Naive B cell (primary cell): ENCODE measurements at regions not wholly inside any gene's neighbourhood (a gene's known extent, or its start where the extent isn't known, plus 50 kb on each side); places are given as distances from the start of the nearest gene placed in this dataset.
"Not testable (repeated sequence)": the region's sequence is repeated elsewhere in the genome, so short reads cannot be mapped to it uniquely, and the experiment has no call there.

Experiments used
- ATAC-seq, 2 donors: fragments of 150-1000 bp; cut with Tn5 transposase; 2 replicates each; pipeline ENCODE4 v1.10.0; 2021; ENCODE audit warnings: low read depth in 2 of 2, mild to moderate bottlenecking in 2 of 2, moderate library complexity in 2 of 2
- DNase-seq: peaks from one replicate; pipeline ENCODE4 v3.0.0; 2022
- H3K27ac Mint-ChIP-seq, 6 donors: one replicate each; pipeline ENCODE4 v1.8.0; 2020 to 2022; ENCODE audit warnings: mild to moderate bottlenecking in 6 of 6, mixed read lengths in 6 of 6, moderate library complexity in 5 of 6, inconsistent platforms in 2 of 6
- H3K27me3 Mint-ChIP-seq, 3 donors: one replicate each; pipeline ENCODE4 v1.8.0; 2021 to 2022; ENCODE audit warnings: mixed read lengths in 3 of 3, mild to moderate bottlenecking in 1 of 3
- H3K36me3 Mint-ChIP-seq, 2 donors: one replicate each; pipeline ENCODE4 v1.8.0; 2020 to 2022; ENCODE audit warnings: mixed read lengths in 2 of 2, inconsistent platforms in 1 of 2, mild to moderate bottlenecking in 1 of 2
- H3K4me1 Mint-ChIP-seq, 3 donors: one replicate each; pipeline ENCODE4 v1.8.0; 2020 to 2022; ENCODE audit warnings: mixed read lengths in 3 of 3, inconsistent platforms in 1 of 3, mild to moderate bottlenecking in 1 of 3, moderate library complexity in 1 of 3
- H3K4me3 Mint-ChIP-seq, 8 donors: one replicate each; pipeline ENCODE4 v1.8.0; 2020 to 2022; ENCODE audit warnings: mild to moderate bottlenecking in 8 of 8, mixed read lengths in 8 of 8, moderate library complexity in 8 of 8, inconsistent platforms in 2 of 8
- H3K9me3 Mint-ChIP-seq, 7 donors: one replicate each; pipeline ENCODE4 v1.8.0; 2020 to 2022; ENCODE audit warnings: mixed read lengths in 7 of 7, mild to moderate bottlenecking in 5 of 7, inconsistent platforms in 2 of 7, moderate library complexity in 1 of 7

GRCh38 chrX:77017093-77017492, 430.1 kb upstream of the FGF16 start:
- no peaks in the 10 kb centered on the region for H3K4me1 Mint-ChIP-seq
- peaks cover 0 to 4% (median 0%) of the 10 kb centered on the region in 7 donors for H3K9me3 Mint-ChIP-seq
- H3K36me3 Mint-ChIP-seq: no peaks in the 10 kb centered on the region
- H3K4me3 Mint-ChIP-seq: no peak overlapping the region
- ATAC-seq (no peak), DNase-seq (no peak)
- no peaks in the 10 kb centered on the region for H3K27me3 Mint-ChIP-seq
- H3K27ac Mint-ChIP-seq: no peak overlapping the region

- not testable (repeated sequence) for H3K27ac Mint-ChIP-seq, H3K27me3 Mint-ChIP-seq, H3K9me3 Mint-ChIP-seq, DNase-seq, ATAC-seq, H3K4me1 Mint-ChIP-seq, H3K36me3 Mint-ChIP-seq
- peak overlapping the region in 2 of 8 donors; percentile 18 to 29 for H3K4me3 Mint-ChIP-seq
These were observed 400.9 kb upstream of the FGF16 start for GRCh38 chrX:77046180-77046810.

DNA sequence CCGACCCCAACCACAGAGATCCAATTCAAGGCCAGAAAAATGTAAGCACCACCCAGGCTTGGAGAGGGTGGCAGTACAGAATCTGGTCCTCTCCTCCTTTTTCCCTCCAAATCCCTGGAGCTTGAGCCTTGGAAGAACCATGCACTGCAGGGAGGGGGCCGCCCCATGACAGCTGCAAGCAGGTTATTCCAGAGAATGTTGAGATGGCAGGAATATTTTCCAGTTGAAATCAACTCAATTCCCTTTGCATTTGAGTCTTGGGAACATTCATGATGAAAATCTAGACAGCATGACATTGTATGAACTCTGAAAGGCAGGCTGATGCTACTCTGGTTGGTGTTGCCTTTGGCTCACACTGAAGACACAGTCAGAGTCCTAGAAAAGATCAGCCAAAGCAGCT, 386.6 kb upstream of the FGF16 start:
- ATAC-seq (no peak), DNase-seq (no peak)
- H3K36me3 Mint-ChIP-seq: no peaks in the 10 kb centered on the region
- no peak overlapping the region for H3K27ac Mint-ChIP-seq
- H3K4me3 Mint-ChIP-seq: no peak overlapping the region
- no peaks in the 10 kb centered on the region for H3K27me3 Mint-ChIP-seq
- H3K9me3 Mint-ChIP-seq: peaks cover 0 to 4% (median 0%) of the 10 kb centered on the region in 7 donors
- no peaks in the 10 kb centered on the region for H3K4me1 Mint-ChIP-seq

DNA sequence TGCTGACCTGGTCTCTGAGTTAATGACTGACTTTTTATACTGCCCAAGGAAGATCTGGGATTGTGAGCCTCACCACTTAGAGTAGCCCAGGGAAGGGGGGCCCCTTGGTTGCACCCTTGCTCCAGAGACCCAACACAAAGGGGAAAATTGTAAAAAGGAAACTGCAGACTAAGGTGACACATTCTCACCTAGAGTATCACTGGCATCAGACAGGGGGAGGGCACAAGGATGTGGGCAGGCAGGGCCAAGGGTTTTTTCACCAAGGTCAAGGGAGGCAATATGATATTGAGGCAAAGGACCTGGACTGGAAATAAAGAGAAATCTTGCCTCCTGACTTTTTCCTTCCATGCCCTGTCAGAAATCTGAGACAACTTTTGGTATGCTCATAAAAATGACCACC, 386.2 kb upstream of the FGF16 start:
- no peak for ATAC-seq
- H3K27ac Mint-ChIP-seq: peak overlapping the region in 1 of 6 donors; percentile 54

DNA sequence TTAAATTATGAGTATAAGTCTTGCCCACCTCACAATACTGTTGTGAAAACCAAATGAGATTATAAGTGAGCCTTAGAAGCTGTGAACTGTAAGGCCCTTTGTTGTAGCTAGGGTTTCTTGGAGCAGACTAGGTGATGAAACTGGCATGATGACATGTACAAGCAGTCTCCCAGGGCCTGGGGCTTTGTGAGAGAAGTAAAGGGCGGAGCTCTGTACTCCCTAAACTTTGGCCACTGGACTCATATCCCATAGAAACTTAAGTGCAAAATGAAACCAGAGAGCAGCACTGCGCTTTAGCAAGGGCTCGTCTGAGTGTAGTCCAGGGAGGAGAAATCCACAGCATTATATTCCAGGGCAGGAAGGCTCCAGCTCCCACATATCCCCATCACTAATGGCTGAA, 385.6 kb upstream of the FGF16 start:
- no peaks in the 10 kb centered on the region for H3K36me3 Mint-ChIP-seq
- DNase-seq: no peak
- peaks cover 0 to 3% (median 0%) of the 10 kb centered on the region in 7 donors for H3K9me3 Mint-ChIP-seq
- H3K27me3 Mint-ChIP-seq: no peaks in the 10 kb centered on the region
- H3K27ac Mint-ChIP-seq: no peak overlapping the region
- no peaks in the 10 kb centered on the region for H3K4me1 Mint-ChIP-seq
- no peak for ATAC-seq
- no peak overlapping the region for H3K4me3 Mint-ChIP-seq

More for the DNA sequence above, 386.2 kb upstream of the FGF16 start:
- H3K27me3 Mint-ChIP-seq: no peaks in the 10 kb centered on the region
- H3K36me3 Mint-ChIP-seq: no peaks in the 10 kb centered on the region
- DNase-seq: no peak
- H3K4me3 Mint-ChIP-seq: no peak overlapping the region
- H3K9me3 Mint-ChIP-seq: peaks cover 0 to 3% (median 0%) of the 10 kb centered on the region in 7 donors
- H3K4me1 Mint-ChIP-seq: no peaks in the 10 kb centered on the region

DNA sequence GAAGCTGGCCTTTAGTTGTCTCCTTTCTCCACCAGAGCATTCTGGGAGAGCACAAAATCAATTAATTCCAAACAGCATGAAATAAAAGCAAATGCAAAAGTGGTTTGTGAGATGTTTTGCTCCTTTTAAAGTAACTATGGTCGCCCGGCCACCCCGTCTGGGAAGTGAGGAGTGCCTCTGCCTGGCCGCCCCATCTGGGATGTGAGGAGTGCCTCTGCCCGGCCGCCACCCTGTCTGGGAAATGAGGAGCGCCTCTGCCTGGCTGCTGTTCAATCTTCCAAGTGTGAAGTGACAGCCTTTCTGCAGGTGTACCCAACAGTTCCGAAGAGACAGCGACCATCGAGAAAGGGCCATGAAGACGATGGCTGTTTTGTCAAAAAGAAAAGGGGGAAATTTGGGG, 381.3 kb upstream of the FGF16 start:
- peaks cover 0 to 6% (median 1%) of the 10 kb centered on the region in 7 donors for H3K9me3 Mint-ChIP-seq
- no peak for ATAC-seq
- H3K4me3 Mint-ChIP-seq: no peak overlapping the region

GRCh38 chrX:77070202-77070918, 376.8 kb upstream of the FGF16 start:
- DNase-seq: no peak
- ATAC-seq: peak in 1 of 2 donors; percentile 27
- peak overlapping the region; percentile 73 to 92 (median 83) for H3K4me3 Mint-ChIP-seq

More for the DNA sequence above, 381.3 kb upstream of the FGF16 start:
- peaks cover 12 to 14% (median 14%) of the 10 kb centered on the region in 3 donors for H3K4me1 Mint-ChIP-seq
- no peaks in the 10 kb centered on the region for H3K27me3 Mint-ChIP-seq
- no peaks in the 10 kb centered on the region for H3K36me3 Mint-ChIP-seq
- no peak overlapping the region for H3K27ac Mint-ChIP-seq
- no peak for DNase-seq

DNA sequence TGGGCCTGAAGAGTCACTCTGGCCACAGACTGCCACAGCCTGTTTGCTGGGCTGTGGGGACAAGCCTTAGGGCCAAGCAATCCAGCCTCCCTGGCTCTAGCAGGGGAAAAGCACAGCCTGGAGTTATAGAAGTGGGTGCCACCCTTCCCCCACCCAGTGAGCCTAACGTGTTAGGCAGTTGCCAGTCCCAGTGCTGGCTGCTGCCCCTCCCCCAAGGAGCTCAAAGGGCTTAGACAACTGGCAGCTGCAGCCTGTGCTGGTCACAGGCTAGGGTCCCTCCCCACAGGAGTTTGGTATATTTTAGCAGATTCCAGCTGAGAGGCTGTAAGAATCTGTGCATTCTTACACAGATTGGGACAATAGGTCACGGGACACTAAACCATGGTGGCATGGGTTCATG, 370.3 kb upstream of the FGF16 start:
- Mint-ChIP-seq H3K4me3 (no peak overlapping the region), H3K4me1 (no peaks in the 10 kb centered on the region), H3K9me3 (peaks cover 5 to 34% (median 27%) of the 10 kb centered on the region in 7 donors), H3K27me3 (no peaks in the 10 kb centered on the region), H3K27ac (no peak overlapping the region), H3K36me3 (peaks cover 6 to 16% of the 10 kb centered on the region in 2 donors)
- ATAC-seq (no peak), DNase-seq (no peak)

More at GRCh38 chrX:77070202-77070918, 376.8 kb upstream of the FGF16 start:
- Mint-ChIP-seq H3K36me3 (no peaks in the 10 kb centered on the region), H3K27ac (peak overlapping the region; percentile 0 to 92 (median 59)), H3K4me1 (peaks cover 12 to 15% (median 14%) of the 10 kb centered on the region in 3 donors), H3K27me3 (no peaks in the 10 kb centered on the region), H3K9me3 (peaks cover 0 to 6% (median 0%) of the 10 kb centered on the region in 7 donors)

GRCh38 chrX:77081237-77081636, 366.0 kb upstream of the FGF16 start:
- H3K4me1 Mint-ChIP-seq, ATAC-seq, H3K4me3 Mint-ChIP-seq, DNase-seq, H3K27me3 Mint-ChIP-seq, H3K27ac Mint-ChIP-seq: not testable (repeated sequence)
- H3K9me3 Mint-ChIP-seq: peaks cover 7 to 54% (median 32%) of the 10 kb centered on the region in 7 donors
- H3K36me3 Mint-ChIP-seq: peaks cover 12 to 19% of the 10 kb centered on the region in 2 donors

DNA sequence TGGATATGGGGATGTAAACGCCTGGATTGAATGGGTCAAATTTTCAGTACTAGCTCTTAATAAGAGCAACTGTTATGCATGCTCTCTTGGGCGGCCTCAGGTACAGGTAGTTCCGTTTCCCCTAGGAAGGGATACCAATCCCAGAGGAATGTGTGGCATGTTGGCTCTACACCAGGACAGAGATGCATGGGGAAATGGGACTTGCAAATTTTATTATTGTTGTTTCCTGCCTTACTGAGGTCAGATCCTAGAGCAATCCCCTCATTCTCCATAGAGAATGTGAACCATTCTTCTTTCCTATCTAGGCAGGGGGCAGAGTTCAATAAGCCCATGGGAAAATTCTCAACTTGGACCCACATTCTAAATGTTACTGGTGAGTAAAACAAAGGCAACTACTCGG, 361.8 kb upstream of the FGF16 start:
- Mint-ChIP-seq H3K4me3 (no peak overlapping the region), H3K9me3 (peaks cover 4 to 40% (median 22%) of the 10 kb centered on the region in 7 donors), H3K27ac (no peak overlapping the region), H3K27me3 (no peaks in the 10 kb centered on the region), H3K4me1 (no peaks in the 10 kb centered on the region), H3K36me3 (peaks cover 5 to 13% of the 10 kb centered on the region in 2 donors)
- ATAC-seq (no peak), DNase-seq (no peak)

- Mint-ChIP-seq H3K9me3 (peaks cover 0 to 17% (median 12%) of the 10 kb centered on the region in 7 donors), H3K4me3 (no peak overlapping the region), H3K27ac (no peak overlapping the region), H3K27me3 (no peaks in the 10 kb centered on the region), H3K4me1 (no peaks in the 10 kb centered on the region), H3K36me3 (peaks cover 0 to 5% of the 10 kb centered on the region in 2 donors)
- ATAC-seq: no peak
- DNase-seq: no peak
These were observed 359.5 kb upstream of the FGF16 start for GRCh38 chrX:77087529-77088169.

- Mint-ChIP-seq H3K36me3 (peaks cover 0 to under 1% of the 10 kb centered on the region in 2 donors), H3K27me3 (no peaks in the 10 kb centered on the region), H3K4me3 (no peak overlapping the region), H3K4me1 (no peaks in the 10 kb centered on the region), H3K27ac (no peak overlapping the region), H3K9me3 (peaks cover 0 to 11% (median 8%) of the 10 kb centered on the region in 7 donors)
- ATAC-seq (no peak), DNase-seq (no peak)
These were observed 359.0 kb upstream of the FGF16 start for GRCh38 chrX:77088233-77088632.

GRCh38 chrX:77114501-77114900, 332.7 kb upstream of the FGF16 start:
- Mint-ChIP-seq H3K36me3 (no peaks in the 10 kb centered on the region), H3K9me3 (peaks cover 0 to 4% (median 1%) of the 10 kb centered on the region in 7 donors), H3K27me3 (peaks cover 0 to 7% (median 0%) of the 10 kb centered on the region in 3 donors), H3K27ac (no peak overlapping the region), H3K4me1 (no peaks in the 10 kb centered on the region), H3K4me3 (no peak overlapping the region)
- no peak for ATAC-seq
- no peak for DNase-seq
